Hepatocyte (in vitro differentiated cells): ENCODE measurements at regions not wholly inside any gene's neighbourhood (a gene's known extent, or its start where the extent isn't known, plus 50 kb on each side); places are given as distances from the start of the nearest gene placed in this dataset.
A peak's percentile ranks its signal among the peaks of the same experiment; 100 is the strongest.

Experiments used
- DNase-seq: peaks from one replicate; pipeline ENCODE4 v3.0.0-alpha.2; 2016; ENCODE audit warnings: low spot score
- H2AFZ ChIP-seq: fragments of 200-600 bp; sonication (generic); 2 replicates; pipeline ENCODE4 v1.6.0; 2016; ENCODE audit warnings: antibody characterized with exemption, mild to moderate bottlenecking
- H3K27ac ChIP-seq: fragments of 200-600 bp; sonication (generic); 2 replicates; pipeline ENCODE4 v1.5.1; 2016; ENCODE audit warnings: mild to moderate bottlenecking
- H3K27me3 ChIP-seq: fragments of 200-600 bp; sonication (generic); 2 replicates; pipeline ENCODE4 v1.6.1; 2016
- H3K36me3 ChIP-seq: fragments of 200-600 bp; sonication (generic); replicated peaks from 2 replicates; pipeline ENCODE4 v1.5.1; 2016; ENCODE audit warnings: low read depth; ENCODE audit not compliant: insufficient read depth
- H3K4me1 ChIP-seq: fragments of 200-600 bp; sonication (generic); 2 replicates; pipeline ENCODE4 v1.5.1; 2016; ENCODE audit warnings: mild to moderate bottlenecking, moderate library complexity; ENCODE audit not compliant: insufficient read depth
- H3K4me2 ChIP-seq: fragments of 200-600 bp; sonication (generic); 2 replicates; pipeline ENCODE4 v1.6.0; 2016
- H3K4me3 ChIP-seq: fragments of 200-600 bp; sonication (generic); 2 replicates; pipeline ENCODE4 v1.5.1; 2016; ENCODE audit warnings: mild to moderate bottlenecking
- H3K79me2 ChIP-seq: fragments of 200-600 bp; sonication (generic); 2 replicates; pipeline ENCODE4 v1.6.0; 2017; ENCODE audit warnings: mild to moderate bottlenecking
- H3K9me2 ChIP-seq: fragments of 200-600 bp; sonication (generic); replicated peaks from 2 replicates; pipeline ENCODE4 v1.6.0; 2017; ENCODE audit warnings: mild to moderate bottlenecking; ENCODE audit not compliant: insufficient read depth
- H3K9me3 ChIP-seq: fragments of 200-600 bp; sonication (generic); 2 replicates; pipeline ENCODE4 v1.5.1; 2016; ENCODE audit warnings: low read depth, mild to moderate bottlenecking
- H4K20me1 ChIP-seq: fragments of 200-600 bp; sonication (generic); 2 replicates; pipeline ENCODE4 v1.6.0; 2016; ENCODE audit warnings: mild to moderate bottlenecking; ENCODE audit not compliant: insufficient read depth, poor library complexity, severe bottlenecking
- CTCF ChIP-seq: fragments of 200-600 bp; sonication (generic); IDR thresholded peaks from 2 replicates; pipeline ENCODE4 v1.5.1; 2016; ENCODE audit warnings: antibody characterized with exemption, mild to moderate bottlenecking; ENCODE audit not compliant: poor library complexity
- EZH2 ChIP-seq: fragments of 200-600 bp; sonication (generic); IDR thresholded peaks from 2 replicates; pipeline ENCODE4 v1.6.1; 2016; ENCODE audit warnings: antibody characterized with exemption, mild to moderate bottlenecking, borderline replicate concordance
- EZH2phosphoT487 ChIP-seq: fragments of 200-600 bp; sonication (generic); IDR thresholded peaks from one replicate; pipeline ENCODE4 v1.6.1; 2018; ENCODE audit warnings: antibody characterized with exemption, mild to moderate bottlenecking, low read depth, moderate library complexity; ENCODE audit not compliant: unreplicated experiment, severe bottlenecking
- WGBS: methylation state at CpG from one replicate; pipeline ENCODE4 v1.1.6; 2016; ENCODE audit warnings: low lambda C conversion rate; ENCODE audit errors: missing lambda C conversion rate; 5-methylcytosine and 5-hydroxymethylcytosine counted together

GRCh38 chr4:64584125-64584524 is 174.9 kb upstream of the TECRL start:
- Histone ChIP-seq H3K9me3 (no peaks in the 10 kb centered on the region), H3K36me3 (no peaks in the 10 kb centered on the region), H3K79me2 (no peaks in the 10 kb centered on the region), H3K4me3 (no peak overlapping the region), H3K9me2 (no peaks in the 10 kb centered on the region), H2AFZ (no peak overlapping the region), H3K4me1 (no peaks in the 10 kb centered on the region), H3K27ac (no peak overlapping the region), H3K27me3 (no peaks in the 10 kb centered on the region), H3K4me2 (no peak overlapping the region), H4K20me1 (no peaks in the 10 kb centered on the region)
- DNase-seq, result no peak
- 68% methylated on average over 4 of the region's 4 CpGs for WGBS
- TF ChIP-seq CTCF (no peak), EZH2 (no peak), EZH2phosphoT487 (no peak)

GRCh38 chr4:64582492-64582891 is 173.2 kb upstream of the TECRL start:
- 58% methylated on average over 3 of the region's 3 CpGs for WGBS

GRCh38 chr4:64581422-64581821 is 172.2 kb upstream of the TECRL start:
- no peaks in the 10 kb centered on the region for H3K9me2 ChIP-seq
- WGBS, result 93% methylated on average over 2 of the region's 2 CpGs
- H2AFZ ChIP-seq, result no peak overlapping the region
- H3K79me2 ChIP-seq, result no peaks in the 10 kb centered on the region
- no peaks in the 10 kb centered on the region for H3K4me1 ChIP-seq
- no peak overlapping the region for H3K4me2 ChIP-seq
- H3K27ac ChIP-seq, result no peak overlapping the region
- H3K9me3 ChIP-seq, result no peaks in the 10 kb centered on the region
- TF ChIP-seq CTCF, result no peak
- no peak for TF ChIP-seq EZH2
- no peak for TF ChIP-seq EZH2phosphoT487
- H3K27me3 ChIP-seq, result no peaks in the 10 kb centered on the region
- no peaks in the 10 kb centered on the region for H4K20me1 ChIP-seq
- H3K4me3 ChIP-seq, result no peak overlapping the region
- DNase-seq, result peak; percentile 10
- no peaks in the 10 kb centered on the region for H3K36me3 ChIP-seq

More at GRCh38 chr4:64582492-64582891, 173.2 kb upstream of the TECRL start:
- Histone ChIP-seq H3K36me3 (no peaks in the 10 kb centered on the region), H3K4me2 (no peak overlapping the region), H3K27ac (no peak overlapping the region), H3K4me3 (no peak overlapping the region), H3K79me2 (no peaks in the 10 kb centered on the region), H3K4me1 (no peaks in the 10 kb centered on the region), H3K9me3 (no peaks in the 10 kb centered on the region), H2AFZ (no peak overlapping the region), H3K9me2 (no peaks in the 10 kb centered on the region), H3K27me3 (no peaks in the 10 kb centered on the region), H4K20me1 (no peaks in the 10 kb centered on the region)
- DNase-seq, result peak; percentile 5
- no peak for TF ChIP-seq EZH2
- no peak for TF ChIP-seq EZH2phosphoT487
- TF ChIP-seq CTCF, result no peak

- H3K27ac ChIP-seq, result no peak overlapping the region
- H3K9me2 ChIP-seq, result no peaks in the 10 kb centered on the region
- H3K4me1 ChIP-seq, result no peaks in the 10 kb centered on the region
- no peak for TF ChIP-seq EZH2
- no peak for TF ChIP-seq CTCF
- TF ChIP-seq EZH2phosphoT487, result no peak
- no peak overlapping the region for H3K4me2 ChIP-seq
- H3K79me2 ChIP-seq, result no peaks in the 10 kb centered on the region
- no peaks in the 10 kb centered on the region for H4K20me1 ChIP-seq
- no peaks in the 10 kb centered on the region for H3K36me3 ChIP-seq
- no peaks in the 10 kb centered on the region for H3K9me3 ChIP-seq
- no peak for DNase-seq
- no peak overlapping the region for H3K4me3 ChIP-seq
- no peaks in the 10 kb centered on the region for H3K27me3 ChIP-seq
- H2AFZ ChIP-seq, result no peak overlapping the region
- WGBS, result 67% methylated on average over 4 of the region's 4 CpGs
These were observed 154.9 kb upstream of the TECRL start for GRCh38 chr4:64564126-64564525.
